ENCODE measurements at regions not wholly inside any gene's neighbourhood (a gene's known extent, or its start where the extent isn't known, plus 50 kb on each side); places are given as distances from the start of the nearest gene placed in this dataset.

- no peak for DNase-seq (ENCODE audit: low read depth)
These were observed 404.1 kb upstream of the MKI67 start for GRCh38 chr10:128530301-128530700.

- DNase-seq (ENCODE audit: low read depth), result no peak
These were observed 404.7 kb upstream of the MKI67 start for GRCh38 chr10:128530946-128531345.

GRCh38 chr10:128534686-128535085, 408.5 kb upstream of the MKI67 start:
- no peak for DNase-seq (ENCODE audit: low read depth)

GRCh38 chr10:128536259-128536658, 410.0 kb upstream of the MKI67 start:
- no peak for DNase-seq (ENCODE audit: low read depth)

- DNase-seq (ENCODE audit: low read depth), result no peak
These were observed 411.7 kb upstream of the MKI67 start for GRCh38 chr10:128537834-128538330.

- no peak for DNase-seq (ENCODE audit: low read depth)
These were observed 412.4 kb upstream of the MKI67 start for GRCh38 chr10:128538671-128539070.

GRCh38 chr10:128539510-128540127, 413.4 kb upstream of the MKI67 start:
- no peak for DNase-seq (ENCODE audit: low read depth)

- DNase-seq (ENCODE audit: low read depth), result no peak
These were observed 414.0 kb upstream of the MKI67 start for GRCh38 chr10:128540128-128540762.

- no peak for DNase-seq (ENCODE audit: low read depth)
These were observed 414.8 kb upstream of the MKI67 start for GRCh38 chr10:128540781-128541761.

- no peak for DNase-seq (ENCODE audit: low read depth)
These were observed 415.8 kb upstream of the MKI67 start for GRCh38 chr10:128541926-128542475.

GRCh38 chr10:128542659-128543058, 416.4 kb upstream of the MKI67 start:
- no peak for DNase-seq (ENCODE audit: low read depth)

GRCh38 chr10:128543151-128543550, 416.9 kb upstream of the MKI67 start:
- DNase-seq (ENCODE audit: low read depth), result no peak

- no peak for DNase-seq (ENCODE audit: low read depth)
These were observed 419.0 kb upstream of the MKI67 start for GRCh38 chr10:128545216-128545615.

GRCh38 chr10:128546651-128547165, 420.5 kb upstream of the MKI67 start:
- DNase-seq (ENCODE audit: low read depth), result no peak

GRCh38 chr10:128549101-128549608, 422.9 kb upstream of the MKI67 start:
- DNase-seq (ENCODE audit: low read depth), result no peak

GRCh38 chr10:128550045-128550444, 423.8 kb upstream of the MKI67 start:
- DNase-seq (ENCODE audit: low read depth), result no peak

GRCh38 chr10:128551475-128551874, 425.3 kb upstream of the MKI67 start:
- no peak for DNase-seq (ENCODE audit: low read depth)

GRCh38 chr10:128553755-128554154, 427.5 kb upstream of the MKI67 start:
- no peak for DNase-seq (ENCODE audit: low read depth)

- no peak for DNase-seq (ENCODE audit: low read depth)
These were observed 430.2 kb upstream of the MKI67 start for GRCh38 chr10:128556182-128557110.

GRCh38 chr10:128557149-128557710, 431.0 kb upstream of the MKI67 start:
- no peak for DNase-seq (ENCODE audit: low read depth)

Data from HS-5 (cell line).